D341Med (cell line): ENCODE measurements at regions not wholly inside any gene's neighbourhood (a gene's known extent, or its start where the extent isn't known, plus 50 kb on each side); places are given as distances from the start of the nearest gene placed in this dataset.

Experiments used
- DNase-seq: peaks from one replicate; pipeline ENCODE4 v3.0.0; 2012; ENCODE audit warnings: low spot score

DNA sequence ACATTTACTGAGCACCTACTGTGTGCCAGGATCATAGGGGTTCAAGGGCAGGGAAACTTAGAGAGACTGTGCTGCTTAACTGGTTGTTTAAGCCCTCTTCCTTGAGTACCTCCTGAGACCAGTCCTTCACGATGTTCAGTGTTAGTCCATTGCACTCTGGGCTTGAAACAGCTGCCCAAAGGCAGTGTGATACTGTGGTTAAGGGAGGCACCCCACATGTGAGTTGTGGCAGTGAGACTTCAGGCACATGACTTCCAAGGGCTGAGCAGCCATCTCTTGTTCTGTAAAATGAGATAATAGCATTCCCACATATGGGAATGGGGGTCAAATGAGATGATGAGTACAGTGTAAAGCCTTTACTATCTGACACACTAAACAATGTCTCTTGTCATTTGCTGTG is 75.1 kb downstream of the LINGO1 start:
- no peak for DNase-seq

GRCh38 chr15:77557144-77557543 is 75.6 kb downstream of the LINGO1 start:
- no peak for DNase-seq

DNA sequence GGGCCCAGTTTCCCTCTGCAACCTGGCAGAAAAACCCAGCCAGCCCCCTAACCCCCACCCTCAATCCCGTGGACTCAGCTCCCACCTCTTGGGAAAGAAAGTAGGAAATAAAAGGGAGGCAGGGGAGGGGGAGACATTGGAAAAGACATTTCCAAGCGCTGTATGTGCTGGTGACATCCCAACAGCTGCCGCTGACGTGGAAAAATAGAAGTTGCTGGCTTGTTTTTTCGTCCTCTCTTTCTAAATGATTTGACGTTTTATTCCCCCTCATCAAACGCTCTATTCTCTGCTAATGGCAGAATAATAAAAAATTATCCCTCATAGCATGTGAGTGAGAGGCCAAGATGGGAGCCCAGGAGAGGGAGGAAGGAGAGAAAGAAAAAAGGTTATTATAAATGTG is 76.1 kb downstream of the LINGO1 start:
- no peak for DNase-seq

GRCh38 chr15:77555232-77555631 is 77.5 kb downstream of the LINGO1 start:
- DNase-seq = no peak

GRCh38 chr15:77554306-77555080 is 78.2 kb downstream of the LINGO1 start:
- DNase-seq = no peak

- no peak for DNase-seq
These were observed 79.0 kb downstream of the LINGO1 start for GRCh38 chr15:77553695-77554094.

- DNase-seq = no peak
These were observed 79.5 kb downstream of the LINGO1 start for GRCh38 chr15:77553257-77553656.

DNA sequence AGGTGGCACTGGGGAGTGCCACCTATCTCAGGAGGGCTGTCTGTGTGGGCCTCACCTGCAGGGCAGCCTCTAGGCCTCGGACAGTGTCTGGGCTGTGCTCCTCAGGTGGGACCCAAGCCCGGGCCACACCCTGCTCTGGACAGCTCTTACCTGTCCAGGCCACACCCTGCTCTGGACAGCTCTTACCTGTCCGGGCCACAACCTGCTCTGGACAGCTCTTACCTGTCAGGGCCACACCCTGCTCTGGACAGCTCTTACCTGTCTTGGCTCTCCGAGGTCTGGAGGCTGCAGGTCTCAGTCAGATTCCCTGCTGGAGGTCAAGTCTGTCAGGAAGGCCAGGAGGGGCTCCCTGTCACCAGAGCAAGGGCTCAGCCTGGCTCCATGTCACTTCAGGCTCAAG is 80.6 kb downstream of the LINGO1 start:
- DNase-seq = no peak

DNA sequence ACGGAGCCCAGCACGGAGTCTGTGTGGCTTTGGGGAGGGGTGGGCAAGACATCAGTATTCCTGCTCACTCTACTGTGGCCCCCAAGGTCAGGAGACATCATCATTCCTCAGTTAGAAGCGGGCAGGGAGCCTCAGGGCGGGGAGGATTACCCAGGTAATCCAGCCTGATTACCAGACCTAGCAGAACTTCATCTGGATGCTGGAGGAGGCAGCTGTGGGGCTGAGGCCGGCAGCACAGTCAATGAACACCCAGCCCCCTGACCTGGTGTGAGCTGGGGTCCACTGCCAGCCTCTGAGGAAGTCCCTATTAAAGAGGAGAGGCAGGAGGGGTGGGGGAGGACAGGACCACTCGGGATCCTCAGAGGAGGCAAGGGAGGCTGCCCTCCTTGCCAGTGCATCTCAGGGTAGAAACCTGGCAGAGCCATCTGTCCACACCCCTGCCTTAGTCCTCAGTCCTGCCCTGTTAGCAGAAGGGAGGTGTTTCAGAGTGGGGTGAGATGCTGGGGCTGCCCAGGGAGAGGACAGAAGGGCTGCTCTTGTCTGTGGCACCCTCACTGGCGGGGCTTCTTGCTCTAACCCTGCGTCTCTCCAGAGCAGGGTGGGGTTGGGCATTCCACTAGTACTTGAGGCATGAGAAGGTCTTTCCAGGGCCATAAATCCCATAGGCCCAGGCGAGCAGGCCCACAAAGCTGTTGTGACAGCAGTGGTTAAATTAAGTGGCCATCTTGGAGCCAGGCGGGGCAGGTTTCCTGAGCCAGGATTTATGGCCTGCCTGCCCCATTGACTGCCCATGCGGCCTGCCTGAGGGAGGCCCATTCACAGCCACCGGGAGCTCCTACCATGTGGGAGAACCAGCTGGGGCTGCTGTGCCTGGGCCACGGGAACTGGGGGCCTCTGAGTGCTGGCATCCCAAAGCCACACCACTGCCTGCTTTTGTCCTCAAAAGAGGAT is 82.1 kb downstream of the LINGO1 start:
- DNase-seq = no peak

DNA sequence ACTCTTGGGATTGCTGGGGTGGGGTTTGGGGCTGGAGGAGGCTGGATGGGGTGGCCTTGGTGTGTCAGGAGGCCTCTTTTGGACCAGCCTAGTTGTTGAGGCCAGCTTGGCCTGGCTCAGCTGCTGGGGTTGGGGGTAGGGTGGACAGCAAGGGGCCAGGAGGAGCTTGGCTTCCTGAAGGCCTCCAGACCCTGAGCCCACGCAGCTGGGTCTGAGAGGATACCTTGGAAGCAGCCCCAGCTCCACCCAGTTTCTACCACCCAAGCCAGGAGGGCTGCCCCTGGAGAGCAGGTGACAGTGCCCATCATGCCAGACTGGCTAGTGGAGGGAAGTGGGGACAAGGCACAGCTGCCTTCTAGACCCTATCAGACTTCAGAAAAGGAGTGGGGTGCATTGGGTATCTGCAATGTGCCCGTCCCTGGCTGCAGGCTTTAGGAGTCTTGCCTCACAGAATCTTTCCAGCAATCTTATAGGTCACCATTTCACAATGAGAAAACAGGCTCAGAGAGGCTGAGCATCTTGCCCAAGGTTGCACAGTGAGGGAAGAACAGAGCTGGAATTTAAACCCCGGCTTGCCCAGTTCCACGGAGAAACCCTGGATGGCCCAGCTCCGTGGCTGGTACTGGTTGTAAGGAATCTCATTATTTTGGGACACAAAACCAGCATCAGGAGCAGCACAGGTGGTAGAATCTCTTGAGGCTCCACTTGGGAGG is 83.0 kb downstream of the LINGO1 start:
- no peak for DNase-seq

- DNase-seq = no peak
These were observed 83.8 kb downstream of the LINGO1 start for GRCh38 chr15:77548589-77549557.

- no peak for DNase-seq
These were observed 84.7 kb downstream of the LINGO1 start for GRCh38 chr15:77547801-77548588.

- DNase-seq = no peak
These were observed 85.8 kb downstream of the LINGO1 start for GRCh38 chr15:77546870-77547269.

- DNase-seq = no peak
These were observed 86.6 kb downstream of the LINGO1 start for GRCh38 chr15:77546050-77546501.

DNA sequence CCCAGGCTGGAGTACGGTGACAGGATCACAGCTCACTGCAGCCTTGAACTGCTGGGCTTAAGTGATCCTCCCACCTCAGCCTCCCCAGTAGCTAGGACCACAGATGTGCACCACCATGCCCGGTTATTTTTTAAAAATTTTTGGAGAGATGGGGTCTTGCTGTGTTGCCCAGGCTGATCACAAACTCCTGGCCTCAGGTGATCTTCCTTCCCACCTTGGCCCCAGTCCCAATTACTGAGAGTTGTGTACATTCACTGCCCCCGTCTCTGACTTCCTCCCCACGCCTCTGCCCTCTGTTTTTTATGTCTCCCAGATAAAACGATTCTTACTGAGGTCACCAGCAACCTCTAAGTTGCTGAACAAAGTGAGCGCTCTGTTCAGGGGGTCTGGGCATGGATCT is 87.7 kb downstream of the LINGO1 start:
- no peak for DNase-seq

DNA sequence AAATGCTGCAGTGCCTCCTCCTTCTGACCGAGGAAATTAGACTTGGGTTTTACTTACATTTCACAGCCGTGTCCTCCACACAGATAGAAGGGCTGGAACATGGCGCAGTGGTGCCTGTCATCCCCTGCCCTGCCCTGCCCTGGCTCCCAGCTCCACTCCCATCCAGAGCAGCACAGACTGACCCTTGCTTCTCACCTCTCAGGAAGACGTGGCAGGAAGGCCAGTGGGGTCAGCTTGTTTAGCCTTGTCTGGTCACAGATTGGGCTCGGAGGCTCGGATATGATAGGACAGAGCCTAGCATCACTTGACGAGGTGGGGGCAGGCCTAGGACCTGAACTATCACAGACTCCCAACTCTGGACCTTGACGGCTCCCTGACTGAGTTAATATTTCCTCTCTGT is 88.5 kb downstream of the LINGO1 start:
- no peak for DNase-seq

DNA sequence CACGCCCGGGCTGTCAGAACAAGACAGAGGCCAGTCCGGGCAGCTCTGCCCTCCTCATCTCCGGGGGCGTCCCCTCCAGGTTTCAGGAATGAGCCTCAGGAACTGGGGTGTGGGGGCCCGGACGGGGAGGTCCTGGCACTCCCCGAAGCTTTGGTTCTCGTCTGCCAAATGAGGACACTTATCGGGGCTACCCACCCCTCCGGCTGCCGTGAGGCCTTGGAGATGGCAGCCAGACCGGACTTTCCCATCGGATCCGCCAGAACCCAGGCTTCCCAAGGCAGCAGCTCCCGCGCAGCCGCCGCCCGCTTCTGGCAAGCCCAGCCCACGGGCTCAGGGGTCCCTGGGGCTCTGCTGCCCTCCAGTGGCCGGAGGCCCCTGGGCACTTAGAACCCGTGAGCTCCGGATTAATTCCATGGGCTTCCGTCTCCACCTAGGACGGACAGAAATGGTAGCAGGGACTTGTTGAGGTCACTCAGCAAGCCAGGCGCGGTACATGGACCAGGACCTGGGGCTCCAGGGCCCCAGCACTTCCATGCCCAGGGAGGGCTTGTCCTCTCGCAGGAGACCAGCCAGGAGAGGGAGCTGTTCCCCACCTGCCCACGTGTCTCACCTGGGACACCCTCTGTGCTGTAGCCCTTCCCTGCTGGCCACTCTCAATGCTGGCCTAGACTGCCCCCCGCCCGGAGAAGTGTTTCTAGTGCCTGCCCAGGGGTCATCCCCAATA is 89.4 kb downstream of the LINGO1 start:
- DNase-seq = peak; percentile 96

DNA sequence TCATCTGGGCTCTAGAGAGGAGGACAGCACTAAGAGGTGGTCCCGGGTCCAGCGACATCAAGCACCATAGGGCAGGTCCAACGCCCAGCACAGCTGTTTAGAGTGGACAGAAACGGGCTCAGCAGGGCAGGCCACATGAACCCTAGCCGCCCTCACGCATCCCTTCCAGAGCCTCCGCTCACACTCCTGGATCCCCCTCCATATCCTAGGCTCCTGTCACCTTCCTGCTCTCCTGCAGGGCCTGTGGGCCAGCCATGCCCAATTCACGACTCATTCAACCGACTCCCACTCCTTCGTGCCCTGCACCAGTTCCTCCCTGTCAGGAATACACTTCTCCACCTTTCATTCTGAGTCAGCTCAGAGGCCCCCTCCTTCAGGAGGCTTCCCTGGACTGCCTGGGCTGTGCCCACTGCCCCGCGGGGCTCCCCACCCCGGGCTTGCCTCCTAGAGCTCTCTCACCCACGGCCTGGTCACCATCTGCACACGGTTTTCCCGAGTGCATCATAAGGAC is 90.2 kb downstream of the LINGO1 start:
- no peak for DNase-seq

- no peak for DNase-seq
These were observed 91.1 kb downstream of the LINGO1 start for GRCh38 chr15:77541421-77542181.
